NCI-H1105 treated with DMSO at 0.1 percent for 48 hours (cell line): ENCODE measurements at regions not wholly inside any gene's neighbourhood (a gene's known extent, or its start where the extent isn't known, plus 50 kb on each side); places are given as distances from the start of the nearest gene placed in this dataset.
"Not testable (repeated sequence)": the region's sequence is repeated elsewhere in the genome, so short reads cannot be mapped to it uniquely, and the experiment has no call there.

ENCODE experiments used
- DNase-seq: peaks from one replicate; lab custom pipeline; 2025; lab: John Stamatoyannopoulos, UW

DNA sequence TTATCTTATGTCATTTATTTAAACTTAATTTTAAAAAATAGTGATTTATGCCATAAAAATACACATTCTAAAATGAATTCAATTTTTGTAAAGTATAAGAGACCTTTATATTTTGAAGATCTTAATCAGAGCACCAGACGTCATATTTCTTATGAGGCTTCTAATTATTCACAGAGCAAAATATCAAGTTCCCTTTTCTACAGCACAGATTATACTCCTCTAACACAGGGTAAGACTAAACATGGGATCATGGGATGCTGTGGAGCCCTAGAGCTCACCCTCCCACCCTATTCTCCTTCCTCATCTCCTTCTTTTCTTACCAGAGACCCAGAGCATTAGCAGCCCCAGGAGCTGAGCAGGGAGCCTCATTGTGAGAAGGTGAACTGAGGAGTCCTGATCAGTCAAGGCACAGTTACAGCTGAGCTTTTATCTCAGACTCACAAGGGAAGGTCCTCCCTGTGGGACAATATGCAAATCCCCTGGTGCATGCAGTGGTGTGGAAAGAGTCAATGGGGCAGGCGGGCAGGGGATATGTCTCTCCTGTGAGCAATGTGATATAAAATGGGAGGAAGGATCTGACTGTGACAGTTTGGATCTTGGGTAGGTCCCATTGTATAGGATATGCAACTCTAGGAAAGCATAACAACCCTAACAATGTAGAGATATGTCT lies 530.7 kb downstream of the RPIA start:
- DNase-seq: not testable (repeated sequence)

DNA sequence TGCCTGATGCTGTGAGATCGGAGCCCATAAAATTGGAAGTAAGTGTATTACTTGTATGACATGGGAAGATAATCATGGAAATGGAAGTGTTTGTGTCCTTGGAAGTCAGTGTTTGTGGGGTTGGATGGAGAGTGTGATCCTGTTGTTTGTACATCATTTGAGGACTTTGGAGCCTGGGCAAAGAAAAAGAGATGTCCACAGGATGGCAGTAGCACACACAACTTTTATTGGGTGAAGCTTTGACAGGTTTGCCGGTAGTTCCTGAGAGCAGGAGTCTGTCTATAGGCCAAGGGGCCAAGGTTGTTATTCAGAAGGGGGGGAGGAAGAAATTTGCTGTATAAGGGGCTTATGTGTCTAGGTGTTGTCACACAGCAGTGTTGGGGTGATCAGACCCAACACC lies 533.3 kb downstream of the RPIA start:
- not testable (repeated sequence) for DNase-seq

DNA sequence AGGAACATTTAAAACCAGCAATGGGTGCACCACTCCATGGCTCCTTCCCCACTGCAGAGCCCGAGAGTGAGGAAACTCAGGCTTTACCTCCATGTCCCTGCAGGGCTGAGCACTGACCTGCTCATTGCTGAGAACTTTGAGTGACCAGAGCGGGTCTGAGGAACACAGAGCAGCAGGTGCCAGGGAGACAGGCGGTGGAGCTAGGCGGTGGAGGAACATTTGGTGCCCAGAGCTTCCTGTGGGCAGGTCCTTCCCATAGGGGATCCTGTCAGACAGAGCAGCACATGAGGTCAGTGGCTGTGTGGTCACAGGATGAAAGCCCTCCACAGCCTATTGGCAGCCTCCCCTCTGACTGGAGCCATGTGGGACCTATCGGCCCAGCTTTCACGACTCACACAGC lies 538.5 kb downstream of the RPIA start:
- not testable (repeated sequence) for DNase-seq

DNA sequence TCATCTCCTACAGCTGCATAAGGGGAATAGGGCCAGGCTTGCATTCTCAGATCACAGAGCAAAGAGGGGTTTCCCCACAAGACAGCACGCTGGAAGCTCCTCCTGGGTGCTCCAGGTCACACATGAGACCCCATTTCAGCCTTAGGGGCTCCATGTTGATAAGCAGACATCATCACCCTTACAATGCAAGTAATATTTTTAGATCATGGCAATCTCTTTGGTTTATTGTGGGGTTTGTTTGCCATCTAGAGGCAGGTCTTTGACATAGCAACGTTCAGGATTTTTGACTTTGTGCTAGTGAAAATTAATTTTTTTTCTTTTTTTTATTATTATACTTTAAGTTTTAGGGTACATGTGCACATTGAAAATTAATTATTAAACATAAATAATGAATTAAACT lies 539.8 kb downstream of the RPIA start:
- DNase-seq: not testable (repeated sequence)

- DNase-seq: not testable (repeated sequence)
Observed at GRCh38 chr2:89233931-89234330, 542.5 kb downstream of the RPIA start.

- not testable (repeated sequence) for DNase-seq
Observed at GRCh38 chr2:89234818-89235466, 543.5 kb downstream of the RPIA start.

DNA sequence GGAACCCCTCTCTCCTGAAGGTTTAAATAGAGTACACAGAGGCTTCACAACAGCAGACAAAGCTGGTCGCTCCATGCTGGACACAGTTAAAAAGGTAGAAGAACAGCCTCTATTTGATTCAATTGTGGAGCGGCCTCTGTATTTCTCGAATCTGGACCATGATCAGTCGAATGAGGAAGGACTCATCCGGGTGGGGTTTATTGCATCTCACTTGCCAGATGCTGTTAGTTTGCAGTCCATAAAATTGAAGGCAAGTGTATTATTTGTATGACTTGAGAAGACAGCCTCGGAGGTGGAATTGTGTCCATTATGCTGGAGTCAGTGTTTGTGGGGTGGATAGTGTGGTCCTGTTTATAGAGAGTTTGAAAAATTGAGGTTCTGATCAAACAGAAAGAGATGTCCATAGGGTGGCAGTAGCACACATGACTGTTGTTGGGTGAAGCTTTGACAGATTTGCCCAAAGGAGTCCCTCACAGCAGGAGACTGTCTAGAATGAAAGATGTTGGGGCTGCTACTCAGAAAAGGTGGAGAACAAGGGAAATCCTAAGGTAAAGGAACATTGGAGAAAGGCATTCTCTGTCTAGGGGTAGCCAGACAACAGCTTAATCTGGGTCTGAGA lies 545.5 kb downstream of the RPIA start:
- not testable (repeated sequence) for DNase-seq

GRCh38 chr2:89237783-89238182 lies 546.3 kb downstream of the RPIA start:
- not testable (repeated sequence) for DNase-seq

DNA sequence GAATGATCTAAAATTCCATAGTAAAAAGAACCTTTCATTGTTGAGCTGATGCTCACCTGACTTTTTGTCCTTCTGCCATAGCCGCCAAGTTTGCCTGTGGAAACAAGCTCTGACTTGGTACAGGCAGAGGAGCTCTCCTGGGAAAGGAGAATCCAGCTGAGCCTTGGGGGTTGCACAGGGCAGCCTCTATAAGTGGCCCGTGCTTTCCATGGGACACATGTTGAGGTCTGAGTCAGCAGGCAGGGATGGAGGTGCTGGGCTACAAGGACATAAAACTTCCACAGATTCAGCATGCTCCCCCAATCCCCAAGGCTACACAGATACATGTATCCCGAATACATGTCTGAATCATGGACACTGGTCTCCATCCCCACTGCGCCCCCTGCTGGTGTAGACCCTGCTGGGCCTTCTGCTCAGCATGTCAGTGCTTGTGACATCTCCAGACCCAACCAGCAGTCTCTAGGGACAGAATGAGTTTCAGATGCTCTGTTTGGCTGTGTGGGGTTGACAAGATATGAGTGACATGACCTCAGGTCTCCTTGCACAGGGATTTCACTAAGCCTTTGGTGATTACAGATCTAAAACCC lies 551.7 kb downstream of the RPIA start:
- not testable (repeated sequence) for DNase-seq

DNA sequence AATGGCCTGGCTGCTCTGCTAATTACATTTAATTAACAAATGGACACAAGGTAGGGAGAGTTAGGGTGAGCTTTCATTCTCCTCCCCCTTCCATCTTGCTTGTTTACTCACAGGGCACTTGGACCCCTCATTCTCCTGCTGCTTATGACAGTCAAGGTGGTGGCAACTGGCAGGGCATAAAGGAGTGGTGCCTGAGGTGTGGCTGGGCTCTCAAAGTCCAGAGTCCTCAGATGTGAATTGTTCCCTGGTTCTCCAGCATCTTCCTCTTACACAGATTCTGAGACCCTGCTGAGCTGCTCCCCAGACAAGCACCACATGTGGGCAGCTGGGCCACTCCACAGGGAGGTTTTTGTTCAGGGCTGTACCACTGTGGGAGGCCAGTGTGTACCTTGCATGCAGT lies 552.9 kb downstream of the RPIA start:
- DNase-seq: not testable (repeated sequence)

GRCh38 chr2:89245478-89245877 lies 554.0 kb downstream of the RPIA start:
- DNase-seq: not testable (repeated sequence)

DNA sequence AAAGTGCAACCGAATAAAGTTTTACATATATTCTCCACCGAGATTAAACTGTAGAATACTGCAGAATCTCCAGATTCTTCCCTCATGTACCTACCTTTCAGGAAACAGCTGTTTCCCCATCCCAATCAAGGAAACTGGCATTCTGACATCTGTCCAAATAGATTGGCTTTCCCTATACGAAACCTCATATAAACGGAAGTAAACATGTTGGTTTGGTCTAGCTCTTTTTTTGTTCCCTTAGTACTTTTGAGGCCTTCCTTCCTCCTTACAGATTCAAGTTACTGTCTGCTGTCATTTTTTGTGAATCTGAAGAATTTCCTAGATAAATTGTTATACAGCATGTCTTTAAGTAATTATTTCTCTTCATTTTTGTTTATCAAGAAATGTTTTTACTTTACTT lies 554.6 kb downstream of the RPIA start:
- DNase-seq: not testable (repeated sequence)

DNA sequence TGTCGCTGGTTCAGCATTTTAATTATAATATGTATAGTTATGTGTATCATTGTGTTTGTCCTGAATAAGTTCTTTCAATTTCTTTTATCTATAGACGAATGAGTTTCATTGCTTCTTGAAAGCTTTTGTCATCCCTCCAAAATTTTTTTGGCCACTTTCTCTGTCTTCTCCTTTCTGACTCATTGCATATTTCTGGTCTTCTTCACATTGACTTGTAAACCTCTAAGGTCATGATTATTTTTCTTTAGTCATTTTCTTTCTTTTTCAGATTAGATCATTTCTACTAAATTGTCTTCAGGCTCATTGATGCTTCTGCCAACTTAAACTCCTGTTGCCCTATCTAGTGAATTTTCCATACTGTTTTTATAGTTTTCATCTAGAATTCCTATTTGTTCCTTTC lies 555.1 kb downstream of the RPIA start:
- DNase-seq: not testable (repeated sequence)

- DNase-seq: not testable (repeated sequence)
Observed at GRCh38 chr2:89255013-89255412, 563.5 kb downstream of the RPIA start.

DNA sequence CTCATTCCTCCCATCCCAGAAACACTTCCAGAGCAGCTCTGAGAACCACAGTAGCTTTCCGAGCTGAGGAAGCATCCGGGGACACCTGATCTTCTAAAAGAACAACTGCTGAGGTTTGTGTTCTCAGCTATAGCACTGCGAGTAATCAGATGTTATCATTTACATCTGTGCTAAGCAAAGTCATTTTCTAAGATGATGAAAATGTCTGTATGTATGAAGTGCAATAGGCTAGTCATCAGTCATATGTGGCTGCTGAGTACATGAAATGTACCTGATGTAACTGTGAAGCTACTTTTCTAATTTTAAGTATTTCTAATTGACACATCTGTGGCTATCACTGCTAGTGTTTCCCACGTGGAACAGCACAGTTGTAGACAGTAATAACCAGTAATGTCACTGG lies 582.0 kb downstream of the RPIA start:
- DNase-seq: not testable (repeated sequence)

GRCh38 chr2:89280536-89280935 lies 589.1 kb downstream of the RPIA start:
- DNase-seq: not testable (repeated sequence)

- not testable (repeated sequence) for DNase-seq
Observed at GRCh38 chr2:89286448-89287080, 595.1 kb downstream of the RPIA start.

- DNase-seq: not testable (repeated sequence)
Observed at GRCh38 chr2:89287084-89287483, 595.6 kb downstream of the RPIA start.

DNA sequence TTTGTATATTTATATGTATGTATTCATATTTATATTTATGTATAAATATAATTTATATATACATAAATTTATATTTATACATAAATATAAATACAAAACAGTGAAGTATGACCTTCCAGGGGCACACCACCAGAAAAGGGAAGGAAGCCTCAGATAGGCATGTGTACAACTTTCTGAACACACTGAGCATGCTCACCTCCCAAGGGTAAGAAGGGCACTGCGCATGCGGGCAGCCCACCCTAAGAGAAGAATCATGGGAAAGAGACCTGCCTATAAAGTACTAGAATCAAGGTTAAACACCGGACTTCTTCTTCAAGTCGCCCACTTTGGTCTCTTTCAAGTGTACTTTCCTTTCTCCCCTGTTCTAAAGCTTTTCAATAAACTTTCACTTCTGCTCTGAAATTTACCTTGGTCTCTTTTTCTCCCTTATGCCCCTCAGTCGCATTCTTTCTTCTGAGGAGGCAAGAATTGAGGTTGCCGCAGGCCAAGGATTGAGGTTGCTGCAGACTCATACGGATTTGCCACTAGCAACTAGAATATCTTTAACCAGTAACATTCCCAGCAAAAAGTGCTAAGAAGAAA lies 600.3 kb downstream of the RPIA start:
- not testable (repeated sequence) for DNase-seq

DNA sequence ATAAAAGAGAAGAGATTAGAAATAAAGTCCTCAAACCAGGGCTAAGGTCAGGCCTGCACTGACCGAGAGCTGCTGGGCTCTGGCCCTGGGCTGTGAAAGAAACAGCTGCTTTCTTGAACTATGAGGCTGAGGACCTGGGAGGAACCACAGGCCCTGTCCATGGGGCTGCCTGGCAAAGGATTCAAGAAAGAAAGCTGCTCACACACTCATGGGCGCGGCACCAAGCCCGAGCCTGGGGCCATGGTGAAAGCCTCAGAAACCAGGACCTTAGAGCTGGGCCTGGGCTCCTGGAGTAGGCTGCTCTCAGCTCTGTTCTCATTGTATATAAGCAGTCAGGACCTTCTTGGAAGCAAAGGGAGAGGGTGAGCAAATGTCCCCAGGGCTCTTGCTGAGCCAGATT lies 601.9 kb downstream of the RPIA start:
- not testable (repeated sequence) for DNase-seq

GRCh38 chr2:89294335-89294734 lies 602.9 kb downstream of the RPIA start:
- DNase-seq: not testable (repeated sequence)
